ENCODE measurements at regions not wholly inside any gene's neighbourhood (a gene's known extent, or its start where the extent isn't known, plus 50 kb on each side); places are given as distances from the start of the nearest gene placed in this dataset.

GRCh38 chr3:117763561-117763960 lies 1054.0 kb downstream of the TUSC7 start:
- no peak for FAIRE-seq
- no peak for DNase-seq (ENCODE audit: insufficient read length, low spot score)

- FAIRE-seq = no peak
- DNase-seq (ENCODE audit: insufficient read length, low spot score) = no peak
These were observed 1059.0 kb downstream of the TUSC7 start for GRCh38 chr3:117768581-117768980.

- DNase-seq (ENCODE audit: insufficient read length, low spot score) (no peak), FAIRE-seq (no peak)
These were observed 1064.6 kb downstream of the TUSC7 start for GRCh38 chr3:117774130-117774529.

- DNase-seq (ENCODE audit: insufficient read length, low spot score) (no peak), FAIRE-seq (no peak)
These were observed 1076.8 kb downstream of the TUSC7 start for GRCh38 chr3:117786349-117786748.

GRCh38 chr3:117788061-117788460 lies 1078.5 kb downstream of the TUSC7 start:
- FAIRE-seq (no peak), DNase-seq (ENCODE audit: insufficient read length, low spot score) (no peak)

- no peak for FAIRE-seq
These were observed 1078.9 kb downstream of the TUSC7 start for GRCh38 chr3:117788506-117788905.

GRCh38 chr3:117790235-117790987 lies 1080.8 kb downstream of the TUSC7 start:
- DNase-seq (ENCODE audit: insufficient read length, low spot score) (no peak), FAIRE-seq (no peak)

More at GRCh38 chr3:117788506-117788905, 1078.9 kb downstream of the TUSC7 start:
- DNase-seq (ENCODE audit: insufficient read length, low spot score) = no peak

GRCh38 chr3:117793622-117794265 lies 1084.2 kb downstream of the TUSC7 start:
- DNase-seq (ENCODE audit: insufficient read length, low spot score) (no peak), FAIRE-seq (no peak)

GRCh38 chr3:117798221-117798620 lies 1088.6 kb downstream of the TUSC7 start:
- FAIRE-seq = no peak

GRCh38 chr3:117798687-117799386 lies 1089.3 kb downstream of the TUSC7 start:
- FAIRE-seq (no peak), DNase-seq (ENCODE audit: insufficient read length, low spot score) (no peak)

More at GRCh38 chr3:117798221-117798620, 1088.6 kb downstream of the TUSC7 start:
- no peak for DNase-seq (ENCODE audit: insufficient read length, low spot score)

GRCh38 chr3:117799387-117799735 lies 1089.8 kb downstream of the TUSC7 start:
- FAIRE-seq (no peak), DNase-seq (ENCODE audit: insufficient read length, low spot score) (no peak)

GRCh38 chr3:117801912-117802239 lies 1092.3 kb downstream of the TUSC7 start:
- no peak for FAIRE-seq
- DNase-seq (ENCODE audit: insufficient read length, low spot score) = no peak

GRCh38 chr3:117809186-117810081 lies 1099.9 kb downstream of the TUSC7 start:
- FAIRE-seq (no peak), DNase-seq (ENCODE audit: insufficient read length, low spot score) (no peak)

- FAIRE-seq (no peak), DNase-seq (ENCODE audit: insufficient read length, low spot score) (no peak)
These were observed 1102.2 kb downstream of the TUSC7 start for GRCh38 chr3:117811786-117812185.

- no peak for FAIRE-seq
These were observed 1105.4 kb downstream of the TUSC7 start for GRCh38 chr3:117814975-117815374.

GRCh38 chr3:117817103-117817502 lies 1107.5 kb downstream of the TUSC7 start:
- FAIRE-seq (no peak), DNase-seq (ENCODE audit: insufficient read length, low spot score) (no peak)

More at GRCh38 chr3:117814975-117815374, 1105.4 kb downstream of the TUSC7 start:
- DNase-seq (ENCODE audit: insufficient read length, low spot score) = no peak

GRCh38 chr3:117818592-117818991 lies 1109.0 kb downstream of the TUSC7 start:
- no peak for FAIRE-seq
- no peak for DNase-seq (ENCODE audit: insufficient read length, low spot score)

- FAIRE-seq (no peak), DNase-seq (ENCODE audit: insufficient read length, low spot score) (no peak)
These were observed 1111.2 kb downstream of the TUSC7 start for GRCh38 chr3:117820658-117821299.

GRCh38 chr3:117822416-117822815 lies 1112.8 kb downstream of the TUSC7 start:
- no peak for DNase-seq (ENCODE audit: insufficient read length, low spot score)
- no peak for FAIRE-seq

GRCh38 chr3:117836296-117836695 lies 1126.7 kb downstream of the TUSC7 start:
- FAIRE-seq (no peak), DNase-seq (ENCODE audit: insufficient read length, low spot score) (no peak)
